ENCODE measurements at regions not wholly inside any gene's neighbourhood (a gene's known extent, or its start where the extent isn't known, plus 50 kb on each side); places are given as distances from the start of the nearest gene placed in this dataset.

DNA sequence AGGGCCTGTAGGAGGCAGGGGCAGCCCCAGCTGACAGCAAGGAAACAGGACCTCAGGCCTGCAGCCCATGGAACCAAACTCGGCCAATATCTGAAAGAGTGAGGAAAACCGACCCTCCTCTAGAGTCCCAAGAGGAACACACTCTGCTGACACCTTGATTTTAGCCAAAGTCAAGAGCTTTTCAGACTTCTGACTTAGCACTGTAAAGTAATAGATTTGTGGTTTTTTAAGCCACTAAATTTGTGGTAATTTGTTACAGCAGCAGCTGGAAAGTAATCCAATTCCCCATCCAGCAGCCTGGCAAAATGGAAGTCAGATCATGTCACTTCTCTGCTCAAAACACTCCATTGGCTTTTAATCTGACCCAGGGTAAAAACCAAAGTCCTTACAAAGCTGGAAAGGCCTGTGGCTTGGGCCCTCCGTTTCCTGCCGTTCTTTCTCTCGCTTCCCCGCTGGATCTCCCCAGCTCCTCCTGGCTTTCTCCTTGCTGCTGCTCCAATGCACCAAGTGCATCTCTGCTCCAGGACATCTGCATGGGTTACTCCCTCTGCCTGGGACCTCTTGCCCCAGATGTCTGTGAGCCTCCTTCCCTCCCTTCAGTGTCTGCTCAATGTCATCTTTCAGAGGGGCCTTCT lies 79.0 kb downstream of the C5orf15 start:
- no peaks in the 10 kb centered on the region for H3K9me2 ChIP-seq (ENCODE audit: insufficient read depth, low read length)
- H4K20me1 ChIP-seq (ENCODE audit: insufficient read depth, low read length) = no peaks in the 10 kb centered on the region
- no peak overlapping the region for H3K4me3 ChIP-seq (ENCODE audit: low read depth, low read length, poor library complexity, severe bottlenecking)
- no peaks in the 10 kb centered on the region for H3K9me3 ChIP-seq (ENCODE audit: low read length)
- POLR2A ChIA-PET = interaction anchor here (0.8 to 1.0 kb wide), 2 partner anchors 14 to 15 kb away, joined by 3 read pairs; no protein-coding TSS in a partner anchor
- H3K4me2 ChIP-seq (ENCODE audit: low read length) = no peak overlapping the region
- no peak overlapping the region for H2AFZ ChIP-seq (ENCODE audit: low read length)
- BruUV-seq (replicated peaks) = no TSS peak
- peaks cover 8% of the 10 kb centered on the region for H3K4me1 ChIP-seq (ENCODE audit: insufficient read depth, low read length, poor library complexity, severe bottlenecking)
- TF ChIP-seq EZH2phosphoT487 (IDR thresholded peaks at IDR 0.05; ENCODE audit: borderline replicate concordance, low read depth, low read length) = no peak
- TF ChIP-seq, protein P1, sequence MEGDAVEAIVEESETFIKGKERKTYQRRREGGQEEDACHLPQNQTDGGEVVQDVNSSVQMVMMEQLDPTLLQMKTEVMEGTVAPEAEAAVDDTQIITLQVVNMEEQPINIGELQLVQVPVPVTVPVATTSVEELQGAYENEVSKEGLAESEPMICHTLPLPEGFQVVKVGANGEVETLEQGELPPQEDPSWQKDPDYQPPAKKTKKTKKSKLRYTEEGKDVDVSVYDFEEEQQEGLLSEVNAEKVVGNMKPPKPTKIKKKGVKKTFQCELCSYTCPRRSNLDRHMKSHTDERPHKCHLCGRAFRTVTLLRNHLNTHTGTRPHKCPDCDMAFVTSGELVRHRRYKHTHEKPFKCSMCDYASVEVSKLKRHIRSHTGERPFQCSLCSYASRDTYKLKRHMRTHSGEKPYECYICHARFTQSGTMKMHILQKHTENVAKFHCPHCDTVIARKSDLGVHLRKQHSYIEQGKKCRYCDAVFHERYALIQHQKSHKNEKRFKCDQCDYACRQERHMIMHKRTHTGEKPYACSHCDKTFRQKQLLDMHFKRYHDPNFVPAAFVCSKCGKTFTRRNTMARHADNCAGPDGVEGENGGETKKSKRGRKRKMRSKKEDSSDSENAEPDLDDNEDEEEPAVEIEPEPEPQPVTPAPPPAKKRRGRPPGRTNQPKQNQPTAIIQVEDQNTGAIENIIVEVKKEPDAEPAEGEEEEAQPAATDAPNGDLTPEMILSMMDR (conservative IDR thresholded peaks at IDR 0.05; ENCODE audit: low read length) = no peak
- H3K36me3 ChIP-seq (ENCODE audit: insufficient read depth, low read length) = no peaks in the 10 kb centered on the region
- DNase-seq (ENCODE audit: low spot score) = no peak
- intact Hi-C loops (cut with micrococcal nuclease; ENCODE audit: unreplicated experiment) = no loop called here
- H3K27ac ChIP-seq (ENCODE audit: low read depth, low read length, poor library complexity, severe bottlenecking) = no peak overlapping the region
- CTCF ChIA-PET (ENCODE audit: unreplicated experiment) = no interaction called here
- no peaks in the 10 kb centered on the region for H3K79me2 ChIP-seq (ENCODE audit: insufficient read depth, low read depth, low read length)

DNA sequence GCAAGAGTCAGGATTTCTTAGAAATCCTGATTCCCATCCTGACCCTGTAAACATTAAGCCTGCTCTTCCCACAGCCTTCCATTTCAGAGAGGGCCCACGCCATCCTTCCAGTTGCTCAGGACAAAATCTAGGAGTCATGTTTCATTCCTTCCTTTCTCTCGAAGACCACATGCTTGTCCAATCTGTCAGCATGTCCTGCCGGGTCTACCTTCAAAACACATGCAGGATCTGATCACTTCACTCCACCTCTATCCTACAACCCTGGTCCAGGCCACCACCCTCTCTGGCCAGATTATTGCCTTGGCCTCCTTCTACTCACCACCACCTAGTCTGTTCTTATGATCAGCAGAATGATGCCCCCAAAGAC lies 79.8 kb downstream of the C5orf15 start:
- intact Hi-C loops (cut with micrococcal nuclease; ENCODE audit: unreplicated experiment) = no loop called here
- no TSS peak for BruUV-seq (replicated peaks)

DNA sequence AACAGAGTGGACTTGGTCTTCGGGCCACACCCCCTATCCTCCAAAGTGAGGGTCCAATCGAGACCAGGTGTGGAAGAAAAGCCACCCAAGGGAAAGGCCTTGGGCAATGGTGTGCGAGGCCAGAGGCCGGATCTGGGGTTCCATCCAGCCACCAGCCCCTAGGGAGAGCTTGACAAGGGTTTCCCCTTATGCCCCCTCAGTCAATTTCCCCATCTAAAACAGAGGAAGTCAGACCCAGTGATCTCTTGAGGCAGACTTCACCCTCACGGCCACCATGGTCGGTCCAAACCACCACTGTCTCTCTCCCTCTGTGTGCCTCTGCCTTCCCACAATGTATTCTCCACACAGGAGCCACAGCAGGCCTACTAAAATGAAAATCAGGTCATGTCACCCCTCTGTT lies 82.9 kb downstream of the C5orf15 start:
- H3K9me2 ChIP-seq (ENCODE audit: insufficient read depth, low read length) = no peaks in the 10 kb centered on the region
- H4K20me1 ChIP-seq (ENCODE audit: insufficient read depth, low read length) = no peaks in the 10 kb centered on the region
- H3K9me3 ChIP-seq (ENCODE audit: low read length) = no peaks in the 10 kb centered on the region
- ChIA-PET POLR2A (no interaction called here), CTCF (ENCODE audit: unreplicated experiment) (no interaction called here)
- H3K4me2 ChIP-seq (ENCODE audit: low read length) = no peak overlapping the region
- intact Hi-C loops (cut with micrococcal nuclease; ENCODE audit: unreplicated experiment) = no loop called here
- no peak for DNase-seq (ENCODE audit: low spot score)
- no TSS peak for BruUV-seq (replicated peaks)
- no peak overlapping the region for H2AFZ ChIP-seq (ENCODE audit: low read length)
- H3K4me3 ChIP-seq (ENCODE audit: low read depth, low read length, poor library complexity, severe bottlenecking) = no peak overlapping the region
- H3K79me2 ChIP-seq (ENCODE audit: insufficient read depth, low read depth, low read length) = no peaks in the 10 kb centered on the region
- H3K36me3 ChIP-seq (ENCODE audit: insufficient read depth, low read length) = no peaks in the 10 kb centered on the region
- TF ChIP-seq EZH2phosphoT487 (IDR thresholded peaks at IDR 0.05; ENCODE audit: borderline replicate concordance, low read depth, low read length) = no peak
- TF ChIP-seq, protein P1 (conservative IDR thresholded peaks at IDR 0.05; ENCODE audit: low read length) = no peak
- H3K27ac ChIP-seq (ENCODE audit: low read depth, low read length, poor library complexity, severe bottlenecking) = no peak overlapping the region
- H3K4me1 ChIP-seq (ENCODE audit: insufficient read depth, low read length, poor library complexity, severe bottlenecking) = no peaks in the 10 kb centered on the region

More for the DNA sequence above, 79.8 kb downstream of the C5orf15 start:
- no peaks in the 10 kb centered on the region for H3K36me3 ChIP-seq (ENCODE audit: insufficient read depth, low read length)
- peaks cover under 1% of the 10 kb centered on the region for H3K4me1 ChIP-seq (ENCODE audit: insufficient read depth, low read length, poor library complexity, severe bottlenecking)
- no peaks in the 10 kb centered on the region for H3K9me3 ChIP-seq (ENCODE audit: low read length)
- H3K4me3 ChIP-seq (ENCODE audit: low read depth, low read length, poor library complexity, severe bottlenecking) = no peak overlapping the region
- POLR2A ChIA-PET = interaction anchor here (1.0 kb wide), 1 partner anchor 14 kb away, joined by 3 read pairs; no protein-coding TSS in a partner anchor
- H3K4me2 ChIP-seq (ENCODE audit: low read length) = no peak overlapping the region
- no peak overlapping the region for H3K27ac ChIP-seq (ENCODE audit: low read depth, low read length, poor library complexity, severe bottlenecking)
- H2AFZ ChIP-seq (ENCODE audit: low read length) = no peak overlapping the region
- no peak for DNase-seq (ENCODE audit: low spot score)
- H3K79me2 ChIP-seq (ENCODE audit: insufficient read depth, low read depth, low read length) = no peaks in the 10 kb centered on the region
- no peaks in the 10 kb centered on the region for H3K9me2 ChIP-seq (ENCODE audit: insufficient read depth, low read length)
- CTCF ChIA-PET (ENCODE audit: unreplicated experiment) = no interaction called here
- H4K20me1 ChIP-seq (ENCODE audit: insufficient read depth, low read length) = no peaks in the 10 kb centered on the region
- no peak for TF ChIP-seq EZH2phosphoT487 (IDR thresholded peaks at IDR 0.05; ENCODE audit: borderline replicate concordance, low read depth, low read length)
- TF ChIP-seq, protein P1 (conservative IDR thresholded peaks at IDR 0.05; ENCODE audit: low read length) = no peak

Data from OCI-LY7 (cell line).